Cerebellar cortex (tissue), 1 donor: ENCODE measurements at regions not wholly inside any gene's neighbourhood (a gene's known extent, or its start where the extent isn't known, plus 50 kb on each side); places are given as distances from the start of the nearest gene placed in this dataset.

Experiments
- DNase-seq: peaks from one replicate; pipeline ENCODE4 v3.0.0-alpha.2; 2015; ENCODE audit warnings: low spot score

- DNase-seq, result no peak
These were observed 111.7 kb upstream of the RPS6KA3 start for GRCh38 chrX:20378233-20378920.

- no peak for DNase-seq
These were observed 108.3 kb upstream of the RPS6KA3 start for GRCh38 chrX:20374900-20375438.

- peak; percentile 1 for DNase-seq
These were observed 107.7 kb upstream of the RPS6KA3 start for GRCh38 chrX:20374450-20374849.

GRCh38 chrX:20373063-20373462 is 106.4 kb upstream of the RPS6KA3 start:
- no peak for DNase-seq

- DNase-seq, result no peak
These were observed 105.8 kb upstream of the RPS6KA3 start for GRCh38 chrX:20372533-20372932.

- no peak for DNase-seq
These were observed 102.8 kb upstream of the RPS6KA3 start for GRCh38 chrX:20369468-20369867.

GRCh38 chrX:20364238-20364637 is 97.5 kb upstream of the RPS6KA3 start:
- no peak for DNase-seq

- no peak for DNase-seq
These were observed 96.6 kb upstream of the RPS6KA3 start for GRCh38 chrX:20363275-20363674.

- DNase-seq, result no peak
These were observed 95.9 kb upstream of the RPS6KA3 start for GRCh38 chrX:20362268-20363267.

GRCh38 chrX:20361890-20362262 is 95.2 kb upstream of the RPS6KA3 start:
- no peak for DNase-seq

GRCh38 chrX:20361081-20361889 is 94.6 kb upstream of the RPS6KA3 start:
- no peak for DNase-seq

GRCh38 chrX:20355187-20355586 is 88.5 kb upstream of the RPS6KA3 start:
- DNase-seq, result no peak

GRCh38 chrX:20354505-20354904 is 87.8 kb upstream of the RPS6KA3 start:
- no peak for DNase-seq

- DNase-seq, result no peak
These were observed 86.2 kb upstream of the RPS6KA3 start for GRCh38 chrX:20352935-20353336.

- no peak for DNase-seq
These were observed 85.8 kb upstream of the RPS6KA3 start for GRCh38 chrX:20352504-20352903.

- DNase-seq, result no peak
These were observed 83.9 kb upstream of the RPS6KA3 start for GRCh38 chrX:20350596-20350995.

GRCh38 chrX:20348139-20348538 is 81.4 kb upstream of the RPS6KA3 start:
- DNase-seq, result no peak

GRCh38 chrX:20347481-20347880 is 80.8 kb upstream of the RPS6KA3 start:
- DNase-seq, result no peak

GRCh38 chrX:20333672-20334071 is 67.0 kb upstream of the RPS6KA3 start:
- DNase-seq, result no peak

GRCh38 chrX:20330545-20330944 is 63.8 kb upstream of the RPS6KA3 start:
- no peak for DNase-seq

- DNase-seq, result no peak
These were observed 62.7 kb upstream of the RPS6KA3 start for GRCh38 chrX:20329435-20329834.

- no peak for DNase-seq
These were observed 59.2 kb upstream of the RPS6KA3 start for GRCh38 chrX:20325786-20326388.
